GM12875 (cell line): ENCODE measurements at regions not wholly inside any gene's neighbourhood (a gene's known extent, or its start where the extent isn't known, plus 50 kb on each side); places are given as distances from the start of the nearest gene placed in this dataset.

Source experiments
- H3K4me3 ChIP-seq: one replicate; pipeline ENCODE4 v1.5.1; 2011; ENCODE audit warnings: low read depth, low read length, control low read depth
- CTCF ChIP-seq: IDR thresholded peaks from 2 replicates; pipeline ENCODE4 v1.5.1; 2011; ENCODE audit warnings: low read depth, mild to moderate bottlenecking, control low read depth, inconsistent platforms, low read length, moderate library complexity, borderline replicate concordance; ENCODE audit not compliant: insufficient read depth

GRCh38 chr9:106771608-106772007, 91.4 kb upstream of the ZNF462 start:
- no peak for TF ChIP-seq CTCF
- no peak overlapping the region for H3K4me3 ChIP-seq

- no peak overlapping the region for H3K4me3 ChIP-seq
- TF ChIP-seq CTCF, result no peak
Observed at GRCh38 chr9:106772523-106773290, 90.3 kb upstream of the ZNF462 start.

- no peak for TF ChIP-seq CTCF
- no peak overlapping the region for H3K4me3 ChIP-seq
Observed at GRCh38 chr9:106773750-106774149, 89.2 kb upstream of the ZNF462 start.

- H3K4me3 ChIP-seq, result no peak overlapping the region
- TF ChIP-seq CTCF, result no peak
Observed at GRCh38 chr9:106775960-106776359, 87.0 kb upstream of the ZNF462 start.

- no peak for TF ChIP-seq CTCF
- H3K4me3 ChIP-seq, result no peak overlapping the region
Observed at GRCh38 chr9:106779796-106780195, 83.2 kb upstream of the ZNF462 start.

- no peak overlapping the region for H3K4me3 ChIP-seq
- no peak for TF ChIP-seq CTCF
Observed at GRCh38 chr9:106783121-106783520, 79.8 kb upstream of the ZNF462 start.

GRCh38 chr9:106784076-106784475, 78.9 kb upstream of the ZNF462 start:
- TF ChIP-seq CTCF, result no peak
- no peak overlapping the region for H3K4me3 ChIP-seq
